HG02970 (cell line): ENCODE measurements at regions not wholly inside any gene's neighbourhood (a gene's known extent, or its start where the extent isn't known, plus 50 kb on each side); places are given as distances from the start of the nearest gene placed in this dataset.

Source experiments
- ATAC-seq: cut with Tn5 transposase; IDR thresholded peaks from one replicate; pipeline ENCODE4 v1.9.1; 2021; ENCODE audit warnings: mild to moderate bottlenecking, moderate library complexity, moderate number of reproducible peaks; ENCODE audit not compliant: unreplicated experiment, low FRiP score

- ATAC-seq: no peak
These were observed 753.9 kb downstream of the SUCLG1 start for GRCh38 chr2:83705146-83705545.

GRCh38 chr2:83703598-83703997, 755.5 kb downstream of the SUCLG1 start:
- no peak for ATAC-seq

GRCh38 chr2:83696838-83697237, 762.2 kb downstream of the SUCLG1 start:
- no peak for ATAC-seq

- ATAC-seq: no peak
These were observed 763.5 kb downstream of the SUCLG1 start for GRCh38 chr2:83695530-83695929.

GRCh38 chr2:83695037-83695436, 764.0 kb downstream of the SUCLG1 start:
- ATAC-seq: no peak

GRCh38 chr2:83689402-83689801, 769.7 kb downstream of the SUCLG1 start:
- ATAC-seq: no peak

GRCh38 chr2:83686863-83687262, 772.2 kb downstream of the SUCLG1 start:
- no peak for ATAC-seq

GRCh38 chr2:83674050-83674449, 785.0 kb downstream of the SUCLG1 start:
- no peak for ATAC-seq

- ATAC-seq: no peak
These were observed 793.2 kb downstream of the SUCLG1 start for GRCh38 chr2:83665894-83666293.

- ATAC-seq: no peak
These were observed 793.9 kb downstream of the SUCLG1 start for GRCh38 chr2:83665154-83665553.

GRCh38 chr2:83661711-83662110, 797.4 kb downstream of the SUCLG1 start:
- ATAC-seq: no peak

GRCh38 chr2:83654091-83654611, 804.9 kb downstream of the SUCLG1 start:
- no peak for ATAC-seq

- no peak for ATAC-seq
These were observed 808.2 kb downstream of the SUCLG1 start for GRCh38 chr2:83650898-83651297.

GRCh38 chr2:83650161-83650560, 808.9 kb downstream of the SUCLG1 start:
- ATAC-seq: no peak

GRCh38 chr2:83640506-83640905, 818.6 kb downstream of the SUCLG1 start:
- ATAC-seq: no peak

GRCh38 chr2:83633423-83633822, 825.7 kb downstream of the SUCLG1 start:
- no peak for ATAC-seq

- no peak for ATAC-seq
These were observed 828.7 kb downstream of the SUCLG1 start for GRCh38 chr2:83630351-83630750.

GRCh38 chr2:83615511-83615910, 843.6 kb downstream of the SUCLG1 start:
- no peak for ATAC-seq

GRCh38 chr2:83613178-83613577, 845.9 kb downstream of the SUCLG1 start:
- ATAC-seq: no peak

- no peak for ATAC-seq
These were observed 856.3 kb downstream of the SUCLG1 start for GRCh38 chr2:83602753-83603152.

- ATAC-seq: no peak
These were observed 862.3 kb downstream of the SUCLG1 start for GRCh38 chr2:83596592-83597282.

GRCh38 chr2:83595926-83596325, 863.2 kb downstream of the SUCLG1 start:
- ATAC-seq: no peak
